Duodenal mucosa (tissue), 2 donors: ENCODE measurements at regions not wholly inside any gene's neighbourhood (a gene's known extent, or its start where the extent isn't known, plus 50 kb on each side); places are given as distances from the start of the nearest gene placed in this dataset.
"Not testable (repeated sequence)": the region's sequence is repeated elsewhere in the genome, so short reads cannot be mapped to it uniquely, and the experiment has no call there.

Experiments used
- H3K27ac ChIP-seq: one replicate; pipeline ENCODE4 v1.7.0; 2013; ENCODE audit warnings: low read depth, low read length
- H3K27me3 ChIP-seq, 2 donors: one replicate each; pipeline ENCODE4 v1.7.0; 2013; ENCODE audit warnings: low read length in 2 of 2, control low read depth in 1 of 2; ENCODE audit not compliant: insufficient read depth in 2 of 2, control insufficient read depth in 1 of 2
- H3K36me3 ChIP-seq, 2 donors: one replicate each; pipeline ENCODE4 v1.7.0; 2013; ENCODE audit warnings: low read length in 2 of 2, control low read depth in 1 of 2; ENCODE audit not compliant: insufficient read depth in 2 of 2, control insufficient read depth in 1 of 2
- H3K4me1 ChIP-seq, 2 donors: one replicate each; pipeline ENCODE4 v1.7.0; 2013; ENCODE audit warnings: low read length in 2 of 2, control low read depth in 1 of 2; ENCODE audit not compliant: insufficient read depth in 2 of 2, control insufficient read depth in 1 of 2
- H3K4me3 ChIP-seq, 2 donors: one replicate each; pipeline ENCODE4 v1.7.0; 2013; ENCODE audit warnings: low read length in 2 of 2, low read depth in 1 of 2
- H3K9ac ChIP-seq, 2 donors: one replicate each; pipeline ENCODE4 v1.7.0; 2013; ENCODE audit warnings: low read length in 2 of 2, low read depth in 1 of 2
- H3K9me3 ChIP-seq, 2 donors: one replicate each; pipeline ENCODE4 v1.7.0; 2013; ENCODE audit warnings: low read length in 2 of 2, control low read depth in 1 of 2; ENCODE audit not compliant: control insufficient read depth in 1 of 2

DNA sequence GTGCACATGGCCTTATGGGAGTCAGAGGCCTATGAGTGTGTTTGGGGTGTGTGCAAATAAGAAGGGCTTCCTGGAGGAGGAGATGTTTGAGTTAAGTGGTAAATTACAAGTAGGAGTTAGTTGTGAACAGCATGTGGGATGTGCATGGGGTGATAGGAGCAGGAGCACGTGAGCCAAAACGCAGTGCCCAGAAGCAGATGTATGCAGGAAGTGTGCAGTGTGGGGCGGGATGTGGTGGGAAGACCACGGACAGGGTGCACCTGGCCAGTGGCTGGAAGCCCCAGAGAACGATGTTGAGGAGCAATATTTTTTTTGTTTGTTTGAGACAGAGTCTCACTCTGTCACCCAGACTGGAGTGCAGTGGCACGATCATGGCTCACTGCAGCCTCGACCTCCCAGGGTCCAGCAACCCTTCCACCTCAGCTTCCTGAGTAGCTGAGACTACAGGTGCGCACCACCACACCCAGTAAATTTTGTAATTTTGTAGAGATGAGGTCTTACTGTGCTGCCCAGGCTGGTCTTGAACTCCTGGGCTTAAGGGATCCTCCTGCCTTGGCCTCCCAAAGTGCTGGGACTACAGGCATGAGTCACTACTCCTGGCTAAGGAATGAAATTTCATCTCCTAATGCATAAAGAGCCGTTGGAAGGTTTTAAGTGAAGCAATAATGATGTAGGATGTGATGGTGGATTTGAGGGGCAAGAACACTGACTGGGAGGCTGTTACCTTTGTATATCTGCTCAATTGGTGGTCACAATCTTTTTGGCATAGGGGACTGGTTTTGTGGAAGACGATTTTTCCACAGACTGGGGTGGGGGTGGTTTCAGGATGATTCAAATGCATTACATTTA is 78.4 kb downstream of the LYZL2 start:
- Histone ChIP-seq H3K27ac (no peak overlapping the region), H3K9me3 (no peaks in the 10 kb centered on the region)

DNA sequence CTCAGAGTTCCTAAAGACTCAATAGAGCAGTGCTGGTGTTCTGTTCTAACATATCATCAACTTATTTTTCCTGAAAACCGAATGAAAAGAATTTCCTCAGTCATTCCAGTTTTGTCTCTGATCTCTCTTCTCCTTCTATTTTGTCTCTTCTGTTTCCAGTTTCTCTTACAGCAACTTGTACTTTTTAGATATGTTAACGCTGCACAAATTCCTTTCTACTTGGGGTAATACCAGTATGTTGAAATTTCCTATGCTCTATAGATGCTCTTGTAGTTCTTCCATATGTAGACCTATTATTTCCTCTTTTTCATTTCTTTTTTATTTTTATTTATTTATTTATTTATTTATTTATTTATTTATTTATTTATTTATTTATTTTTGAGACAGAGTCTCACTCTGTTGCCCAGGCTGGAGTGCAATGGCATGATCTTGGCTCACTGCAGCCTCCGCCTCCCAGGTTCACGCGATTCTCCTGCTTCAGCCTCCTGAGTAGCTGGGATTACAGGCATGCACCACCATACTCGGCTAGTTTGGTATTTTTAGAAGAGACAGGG is 80.3 kb downstream of the LYZL2 start:
- not testable (repeated sequence) for H3K4me3 ChIP-seq, H3K9ac ChIP-seq, H3K27me3 ChIP-seq, H3K9me3 ChIP-seq, H3K36me3 ChIP-seq, H3K27ac ChIP-seq
- H3K4me1 ChIP-seq = peaks cover 11% of the 10 kb centered on the region in 2 donors

More for the DNA sequence above, 78.4 kb downstream of the LYZL2 start:
- Histone ChIP-seq H3K4me1 (peaks cover 15% of the 10 kb centered on the region in 2 donors), H3K9ac (no peak overlapping the region), H3K4me3 (no peak overlapping the region), H3K27me3 (no peaks in the 10 kb centered on the region), H3K36me3 (no peaks in the 10 kb centered on the region)

DNA sequence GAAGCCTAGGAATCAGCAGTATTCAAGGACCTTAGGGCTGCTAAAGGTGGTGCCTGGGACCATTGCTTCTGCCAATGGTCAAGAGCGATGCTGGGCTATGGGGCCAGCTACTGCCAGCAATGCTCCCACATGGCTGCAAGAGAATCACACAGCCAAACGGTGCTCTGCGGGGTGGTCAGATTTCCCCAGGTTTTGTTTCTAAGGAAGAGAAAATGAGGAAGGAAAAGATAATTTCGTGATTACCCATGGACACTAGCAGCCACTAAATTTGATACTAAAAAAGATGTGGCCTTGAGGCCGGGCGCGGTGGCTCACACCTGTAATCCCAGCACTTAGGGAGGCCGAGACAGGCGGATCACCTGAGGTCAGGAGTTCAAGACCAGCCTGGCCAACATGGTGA is 83.0 kb downstream of the LYZL2 start:
- H3K4me1 ChIP-seq = no peaks in the 10 kb centered on the region
- no peaks in the 10 kb centered on the region for H3K9me3 ChIP-seq
- no peak overlapping the region for H3K27ac ChIP-seq
- no peaks in the 10 kb centered on the region for H3K36me3 ChIP-seq
- H3K4me3 ChIP-seq = no peak overlapping the region
- H3K27me3 ChIP-seq = no peaks in the 10 kb centered on the region
- H3K9ac ChIP-seq = no peak overlapping the region

DNA sequence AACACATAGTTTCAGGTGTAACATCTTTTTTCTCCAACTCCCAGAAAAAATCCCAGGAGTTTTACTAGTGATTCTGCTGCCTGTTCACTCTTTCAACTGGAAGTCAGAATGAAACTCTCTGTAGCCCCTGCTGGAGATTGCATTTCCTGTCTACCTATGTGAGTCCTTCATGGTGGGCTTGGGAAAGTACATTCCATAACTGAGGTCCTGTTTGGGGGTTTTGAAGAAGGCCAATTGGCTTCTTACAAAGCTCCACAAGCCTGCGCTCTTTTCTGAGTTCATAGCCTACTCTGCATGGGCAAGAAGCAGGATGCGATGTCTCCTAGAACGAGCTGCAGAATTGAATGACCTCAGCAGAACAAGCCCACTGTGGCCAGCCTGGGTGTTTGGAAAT is 86.7 kb downstream of the LYZL2 start:
- Histone ChIP-seq H3K36me3 (no peaks in the 10 kb centered on the region), H3K4me1 (no peaks in the 10 kb centered on the region), H3K9me3 (no peaks in the 10 kb centered on the region), H3K27ac (no peak overlapping the region), H3K9ac (no peak overlapping the region), H3K4me3 (no peak overlapping the region), H3K27me3 (no peaks in the 10 kb centered on the region)

DNA sequence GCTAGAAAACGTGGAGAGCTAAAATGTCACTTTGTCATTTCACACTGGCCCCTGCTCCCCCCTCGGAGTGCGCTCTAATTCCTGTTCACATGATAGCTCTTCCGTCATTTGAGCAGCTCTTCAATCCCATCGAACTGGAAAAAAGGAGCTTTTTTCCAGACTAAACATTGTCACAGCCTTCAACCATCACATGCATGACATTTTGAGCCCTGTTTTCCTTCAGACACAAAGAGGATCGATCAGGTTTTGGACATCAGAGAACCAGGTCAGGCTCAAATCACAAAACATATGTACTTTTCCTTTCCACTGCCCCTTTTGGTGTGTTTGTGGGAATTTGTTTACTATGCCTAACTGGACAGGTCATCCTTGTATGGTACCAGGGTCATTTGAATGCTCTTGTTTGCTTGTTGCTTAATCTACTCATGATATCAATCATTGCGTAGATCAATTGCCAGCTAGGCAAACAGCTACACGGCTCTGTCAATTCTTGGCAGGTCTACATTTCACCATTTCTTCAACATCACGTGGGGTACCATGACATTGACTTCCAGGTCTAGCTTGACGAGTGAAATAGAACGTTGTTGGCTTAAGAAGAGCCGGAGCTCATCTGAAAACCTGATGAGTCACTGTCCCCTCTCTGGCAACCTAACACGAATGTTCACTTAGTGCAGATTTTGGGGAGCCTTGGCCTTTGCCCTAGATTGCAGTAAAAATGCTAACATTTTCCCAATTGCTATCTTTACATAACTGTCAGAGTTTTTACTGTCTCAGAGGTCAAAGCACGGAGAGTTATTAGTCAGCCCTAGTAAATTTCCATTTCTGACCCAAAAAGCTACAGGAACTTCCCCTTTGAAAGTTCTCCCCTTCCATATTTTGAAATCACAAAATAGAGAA is 87.3 kb downstream of the LYZL2 start:
- Histone ChIP-seq H3K27ac (no peak overlapping the region), H3K27me3 (no peaks in the 10 kb centered on the region), H3K36me3 (no peaks in the 10 kb centered on the region), H3K9me3 (no peaks in the 10 kb centered on the region), H3K9ac (no peak overlapping the region), H3K4me1 (peaks cover 2 to 4% of the 10 kb centered on the region in 2 donors), H3K4me3 (no peak overlapping the region)

DNA sequence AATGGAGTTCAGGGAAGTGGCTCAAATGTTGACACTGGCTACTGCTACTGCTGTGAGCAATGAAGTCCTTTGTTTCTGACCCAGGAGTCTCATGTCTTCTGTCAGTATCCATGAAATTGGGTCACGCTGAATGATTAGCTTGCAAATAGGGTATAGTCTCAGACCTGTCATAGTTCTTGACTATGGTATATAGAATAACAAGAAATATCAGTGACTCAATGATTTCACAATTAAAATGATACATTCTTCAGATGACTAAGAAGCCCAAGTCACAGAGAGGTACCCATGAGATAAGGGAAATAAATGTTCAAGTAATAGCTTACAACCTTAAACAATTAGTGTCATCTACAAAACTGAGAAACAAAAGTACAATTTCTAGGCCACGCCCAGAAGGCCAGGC is 89.3 kb downstream of the LYZL2 start:
- peaks cover 12 to 13% of the 10 kb centered on the region in 2 donors for H3K4me1 ChIP-seq
- no peak overlapping the region for H3K27ac ChIP-seq

DNA sequence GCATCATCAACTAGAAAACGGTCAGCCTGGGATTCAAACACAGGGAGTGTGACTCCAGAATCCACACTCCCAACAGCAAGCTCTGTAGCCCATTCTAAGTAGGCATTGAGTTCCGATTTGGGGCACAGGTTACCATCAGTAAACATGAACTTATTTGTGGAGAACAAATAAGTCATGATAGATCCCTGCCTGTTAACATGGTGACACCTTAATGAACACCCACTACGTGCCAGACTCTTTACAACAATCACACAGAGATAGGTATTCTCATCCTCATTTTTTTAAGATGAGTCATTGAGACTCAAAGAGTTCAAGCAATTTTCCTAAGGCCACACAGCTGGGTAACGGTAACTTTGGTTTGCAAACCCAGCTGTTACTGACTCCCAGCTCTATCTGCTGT is 91.5 kb downstream of the LYZL2 start:
- no peak overlapping the region for H3K4me3 ChIP-seq
- H3K36me3 ChIP-seq = no peaks in the 10 kb centered on the region
- H3K4me1 ChIP-seq = peaks cover 16% of the 10 kb centered on the region in 2 donors
- H3K9ac ChIP-seq = no peak overlapping the region
- no peak overlapping the region for H3K27ac ChIP-seq
- H3K27me3 ChIP-seq = no peaks in the 10 kb centered on the region
- no peaks in the 10 kb centered on the region for H3K9me3 ChIP-seq

More for the DNA sequence above, 89.3 kb downstream of the LYZL2 start:
- no peaks in the 10 kb centered on the region for H3K27me3 ChIP-seq
- H3K9me3 ChIP-seq = no peaks in the 10 kb centered on the region
- H3K9ac ChIP-seq = no peak overlapping the region
- no peak overlapping the region for H3K4me3 ChIP-seq
- H3K36me3 ChIP-seq = no peaks in the 10 kb centered on the region

DNA sequence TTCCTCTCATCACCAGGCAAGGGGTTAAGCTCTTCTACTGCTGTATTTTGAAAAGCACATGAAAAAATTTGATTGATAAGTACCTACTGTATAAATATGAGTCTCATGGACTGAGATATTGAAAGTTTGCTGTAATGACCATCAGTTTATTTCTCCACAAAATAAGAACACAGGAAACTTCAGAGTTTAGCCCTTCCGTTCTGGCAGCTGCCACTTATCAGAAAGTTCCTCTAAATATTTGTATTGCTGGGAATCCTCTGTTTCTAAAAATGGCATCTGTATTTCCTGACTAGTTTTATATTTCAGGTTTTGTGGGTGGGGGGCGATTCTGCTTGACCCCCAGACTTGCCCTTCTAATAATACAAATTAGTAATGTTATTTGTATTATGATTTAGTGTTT is 92.0 kb downstream of the LYZL2 start:
- Histone ChIP-seq H3K9ac (no peak overlapping the region), H3K36me3 (no peaks in the 10 kb centered on the region), H3K27ac (no peak overlapping the region), H3K27me3 (no peaks in the 10 kb centered on the region), H3K4me1 (peaks cover 16% of the 10 kb centered on the region in 2 donors), H3K4me3 (no peak overlapping the region), H3K9me3 (no peaks in the 10 kb centered on the region)

DNA sequence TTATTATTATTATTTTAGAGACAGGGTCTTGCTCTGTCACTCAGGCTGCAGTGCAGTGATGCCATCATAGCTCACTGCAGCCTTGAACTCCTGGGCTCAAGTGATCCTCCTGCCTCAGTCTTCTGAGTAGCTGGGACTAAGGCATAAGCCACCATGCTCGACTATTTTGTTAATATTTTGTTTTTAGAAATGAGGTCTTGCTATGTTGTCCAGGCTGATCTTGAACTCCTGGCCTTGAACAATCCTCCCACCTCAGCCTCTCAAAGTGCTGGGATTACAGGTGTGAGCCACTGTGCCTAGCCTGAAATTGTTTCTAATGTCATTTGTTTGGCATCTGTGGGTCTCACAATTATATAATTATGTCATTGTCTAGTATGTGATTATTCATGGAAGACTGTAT is 92.4 kb downstream of the LYZL2 start:
- H3K27ac ChIP-seq, H3K4me3 ChIP-seq, H3K27me3 ChIP-seq, H3K9me3 ChIP-seq, H3K36me3 ChIP-seq, H3K9ac ChIP-seq: not testable (repeated sequence)
- H3K4me1 ChIP-seq = peaks cover 16% of the 10 kb centered on the region in 2 donors

DNA sequence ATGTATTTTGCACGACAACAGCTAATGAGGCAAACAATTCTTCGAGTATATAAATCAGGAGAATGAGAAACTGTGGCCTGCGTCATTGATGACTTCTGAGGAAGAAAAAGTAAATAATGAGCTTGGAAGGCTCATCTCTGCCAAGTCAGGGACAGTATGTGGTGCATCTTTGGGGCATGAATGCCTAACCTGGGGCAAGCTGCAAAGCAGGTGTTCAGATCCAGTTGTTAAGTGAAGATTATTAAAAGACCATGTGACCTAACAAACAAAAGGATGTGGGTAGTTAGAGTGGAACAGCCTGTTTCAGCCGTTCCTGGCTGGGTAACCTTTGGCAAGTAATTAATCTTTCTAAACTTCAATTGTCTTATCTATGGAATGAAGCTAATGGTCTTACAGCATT is 93.0 kb downstream of the LYZL2 start:
- Histone ChIP-seq H3K9ac (no peak overlapping the region), H3K4me3 (no peak overlapping the region), H3K27me3 (no peaks in the 10 kb centered on the region), H3K9me3 (no peaks in the 10 kb centered on the region), H3K27ac (no peak overlapping the region), H3K36me3 (no peaks in the 10 kb centered on the region), H3K4me1 (peaks cover 16% of the 10 kb centered on the region in 2 donors)
